Choroid plexus epithelial cell (primary cell): ENCODE measurements at regions not wholly inside any gene's neighbourhood (a gene's known extent, or its start where the extent isn't known, plus 50 kb on each side); places are given as distances from the start of the nearest gene placed in this dataset.
"Not testable (repeated sequence)": the region's sequence is repeated elsewhere in the genome, so short reads cannot be mapped to it uniquely, and the experiment has no call there.

ENCODE experiments used
- DNase-seq: peaks from one replicate; pipeline ENCODE4 v3.0.0-alpha.2; 2010; ENCODE audit warnings: low read depth
- H3K4me3 ChIP-seq: 2 replicates; pipeline ENCODE4 v1.5.1; 2011; ENCODE audit warnings: low read depth, mild to moderate bottlenecking, control low read depth, low read length, moderate library complexity
- TF ChIP-seq, protein P1 (sequence below): conservative IDR thresholded peaks from 2 replicates; pipeline ENCODE4 v1.5.1; 2011; ENCODE audit warnings: low read depth, mild to moderate bottlenecking, control low read depth, inconsistent platforms, low read length, moderate library complexity

DNA sequence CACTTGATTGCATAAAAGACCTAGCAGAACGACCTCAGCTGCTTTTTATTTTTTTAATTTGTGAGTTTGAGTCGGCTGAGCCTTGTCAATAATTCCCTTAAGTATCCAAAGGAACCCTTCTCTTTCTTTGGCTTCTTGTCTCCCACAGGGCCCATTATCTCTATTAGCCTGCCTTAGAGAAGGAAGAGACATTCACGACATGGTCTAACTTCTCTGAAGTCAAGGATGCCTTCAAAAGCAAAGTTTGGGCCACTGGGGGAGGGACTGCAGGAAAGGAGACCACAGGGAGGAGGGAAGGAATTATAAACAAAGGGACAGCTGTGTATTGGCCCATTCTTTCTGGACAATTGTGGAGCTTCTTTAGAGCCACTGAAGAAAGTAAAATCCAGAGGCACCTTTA lies 126.4 kb downstream of the BRMS1L start:
- TF ChIP-seq, protein P1, sequence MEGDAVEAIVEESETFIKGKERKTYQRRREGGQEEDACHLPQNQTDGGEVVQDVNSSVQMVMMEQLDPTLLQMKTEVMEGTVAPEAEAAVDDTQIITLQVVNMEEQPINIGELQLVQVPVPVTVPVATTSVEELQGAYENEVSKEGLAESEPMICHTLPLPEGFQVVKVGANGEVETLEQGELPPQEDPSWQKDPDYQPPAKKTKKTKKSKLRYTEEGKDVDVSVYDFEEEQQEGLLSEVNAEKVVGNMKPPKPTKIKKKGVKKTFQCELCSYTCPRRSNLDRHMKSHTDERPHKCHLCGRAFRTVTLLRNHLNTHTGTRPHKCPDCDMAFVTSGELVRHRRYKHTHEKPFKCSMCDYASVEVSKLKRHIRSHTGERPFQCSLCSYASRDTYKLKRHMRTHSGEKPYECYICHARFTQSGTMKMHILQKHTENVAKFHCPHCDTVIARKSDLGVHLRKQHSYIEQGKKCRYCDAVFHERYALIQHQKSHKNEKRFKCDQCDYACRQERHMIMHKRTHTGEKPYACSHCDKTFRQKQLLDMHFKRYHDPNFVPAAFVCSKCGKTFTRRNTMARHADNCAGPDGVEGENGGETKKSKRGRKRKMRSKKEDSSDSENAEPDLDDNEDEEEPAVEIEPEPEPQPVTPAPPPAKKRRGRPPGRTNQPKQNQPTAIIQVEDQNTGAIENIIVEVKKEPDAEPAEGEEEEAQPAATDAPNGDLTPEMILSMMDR = no peak
- no peak for DNase-seq
- no peak overlapping the region for H3K4me3 ChIP-seq

DNA sequence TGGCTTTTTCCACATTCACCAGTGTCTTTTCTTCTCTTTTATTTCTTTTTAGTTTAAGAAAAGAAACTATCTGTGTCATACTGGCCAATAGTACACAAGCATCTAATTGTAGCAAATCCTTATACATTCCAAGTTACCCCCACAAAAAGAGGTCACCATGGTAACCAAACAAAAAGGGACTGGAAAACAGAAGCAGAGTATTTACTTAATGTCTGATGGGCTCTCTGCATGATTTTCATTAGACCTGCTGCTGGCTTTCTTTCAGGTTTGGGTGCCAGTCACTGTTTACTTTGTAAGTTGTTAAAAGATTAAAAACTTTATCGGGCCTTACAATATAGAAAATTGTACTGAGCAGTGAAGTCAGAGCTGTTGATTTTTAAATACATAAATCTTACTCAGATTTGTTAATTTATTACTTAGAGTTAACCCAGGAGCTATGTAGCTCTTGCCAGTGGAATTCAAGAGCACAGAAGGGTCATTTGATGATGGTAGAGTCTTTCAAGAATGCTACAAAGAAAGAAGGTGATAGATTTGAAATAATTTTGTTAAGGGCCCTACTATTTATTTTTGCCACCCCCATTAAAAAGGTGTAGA lies 123.9 kb downstream of the BRMS1L start:
- DNase-seq = peak; percentile 2
- no peak overlapping the region for H3K4me3 ChIP-seq
- TF ChIP-seq, protein P1 = no peak

DNA sequence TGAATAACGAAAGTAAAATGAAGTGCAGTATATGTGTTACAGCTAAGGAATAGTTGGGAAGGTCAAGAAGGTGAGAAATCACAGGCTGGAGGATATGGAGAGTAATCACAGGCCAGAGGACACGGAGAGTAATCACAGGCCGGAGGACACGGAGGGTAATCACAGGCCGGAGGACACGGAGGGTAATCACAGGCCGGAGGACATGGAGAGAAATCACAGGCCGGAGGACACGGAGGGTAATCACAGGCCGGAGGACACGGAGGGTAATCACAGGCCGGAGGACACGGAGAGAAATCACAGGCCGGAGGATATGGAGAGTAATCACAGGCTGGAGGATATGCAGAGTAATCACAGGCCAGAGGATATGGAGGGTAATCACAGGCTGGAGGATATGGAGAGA lies 121.8 kb downstream of the BRMS1L start:
- DNase-seq, H3K4me3 ChIP-seq: not testable (repeated sequence)

DNA sequence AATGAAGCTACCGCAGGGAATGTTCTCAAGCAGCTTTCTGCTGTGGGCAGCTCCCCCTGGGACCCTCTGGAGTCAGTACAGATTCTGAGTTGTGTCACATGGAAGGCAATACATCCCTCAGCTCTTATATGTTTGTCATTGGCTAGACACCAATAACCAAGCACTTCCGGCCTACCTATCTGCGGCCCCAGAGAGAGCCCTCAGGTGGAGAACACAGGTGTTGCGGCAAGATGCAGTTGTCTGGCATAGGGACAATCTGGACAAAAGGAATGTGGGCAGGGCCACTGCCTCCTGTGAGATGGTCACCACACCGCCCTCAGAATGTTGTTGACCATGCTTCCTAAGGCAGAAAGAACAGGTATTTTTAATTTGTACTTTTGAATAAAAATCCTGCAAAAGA lies 118.7 kb downstream of the BRMS1L start:
- no peak for DNase-seq
- H3K4me3 ChIP-seq = no peak overlapping the region
- TF ChIP-seq, protein P1 = no peak

DNA sequence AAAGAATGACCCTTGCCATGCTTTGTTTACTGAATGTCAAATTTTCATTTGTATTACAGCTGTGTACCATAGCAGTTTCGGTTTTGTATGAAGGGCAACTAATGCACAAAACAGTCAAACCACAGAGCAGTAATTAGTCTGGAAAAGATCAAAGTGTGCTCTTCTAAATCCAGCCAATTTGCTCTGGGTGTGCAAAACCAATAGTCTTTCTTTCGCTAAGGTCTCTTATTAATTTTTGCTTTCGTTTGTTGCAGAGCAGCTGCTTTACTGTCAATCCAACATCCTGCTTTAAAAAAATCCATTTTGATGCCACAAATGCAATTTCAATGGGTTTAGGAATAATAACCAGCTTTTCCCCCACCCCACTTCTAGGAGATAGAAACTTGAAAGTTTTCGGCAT lies 114.2 kb downstream of the BRMS1L start:
- TF ChIP-seq, protein P1 = no peak
- H3K4me3 ChIP-seq = no peak overlapping the region
- no peak for DNase-seq

DNA sequence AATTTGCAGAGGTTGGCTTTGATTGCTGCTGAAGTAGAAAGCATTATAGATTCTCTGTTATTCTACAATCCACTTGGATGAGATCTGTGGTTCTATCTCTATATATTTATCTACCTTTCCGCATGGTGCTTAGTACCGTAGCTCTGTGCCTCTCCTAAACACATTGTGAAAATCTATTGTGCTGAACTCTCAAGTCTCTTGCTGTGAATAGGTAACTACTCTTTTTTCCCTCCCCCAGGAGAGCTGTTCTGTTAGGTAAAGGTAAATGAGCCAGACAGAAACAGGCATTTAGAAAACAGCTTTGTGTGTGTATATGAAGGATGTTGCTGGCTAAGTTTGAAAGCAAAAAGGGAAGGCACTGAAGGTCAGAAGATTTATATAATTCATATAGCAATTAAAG lies 112.6 kb downstream of the BRMS1L start:
- no peak overlapping the region for H3K4me3 ChIP-seq
- DNase-seq = no peak
- TF ChIP-seq, protein P1 = no peak

DNA sequence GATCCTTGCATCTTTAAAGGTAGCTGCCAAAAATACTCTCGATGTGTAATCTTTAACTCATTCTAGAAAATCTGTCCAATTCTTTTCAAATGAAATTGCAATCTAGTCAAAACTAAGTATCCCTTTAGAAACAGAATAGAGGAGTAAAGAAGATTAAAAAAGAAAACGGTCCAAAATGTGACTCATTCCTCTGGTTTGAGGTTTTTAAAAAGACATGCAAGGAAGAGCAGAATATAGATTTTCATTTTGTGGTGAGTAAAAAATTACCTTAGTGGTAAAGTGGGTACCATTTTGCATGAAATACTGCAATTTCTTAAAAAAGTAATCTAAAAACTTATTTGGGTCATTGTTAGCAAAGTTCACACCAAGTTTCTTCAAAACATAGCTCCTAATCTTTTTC lies 108.4 kb downstream of the BRMS1L start:
- TF ChIP-seq, protein P1 = no peak
- H3K4me3 ChIP-seq = no peak overlapping the region
- DNase-seq = no peak

DNA sequence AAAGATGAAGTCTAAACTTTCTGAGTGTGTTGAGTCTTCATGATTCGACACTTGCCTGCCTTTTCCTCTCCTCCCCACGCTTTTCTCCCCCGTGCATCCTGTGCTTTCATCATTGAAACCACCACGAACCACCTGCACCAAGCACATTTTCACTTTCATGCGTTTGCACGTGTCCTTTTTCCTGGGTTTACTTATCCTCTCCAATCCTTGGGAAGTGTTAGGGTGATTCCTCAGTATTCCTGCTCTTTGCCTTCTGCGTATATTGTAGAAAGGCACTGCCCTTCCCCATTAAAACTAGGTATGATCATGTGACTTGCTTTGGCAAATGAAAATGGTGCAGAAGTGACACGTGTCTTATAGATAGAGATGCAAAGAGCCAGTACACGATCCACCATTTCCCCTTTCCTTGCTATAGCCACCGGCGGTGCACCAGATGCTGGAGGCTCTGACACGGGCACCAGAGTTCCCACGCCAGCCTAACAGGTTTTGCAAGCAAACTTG lies 106.6 kb downstream of the BRMS1L start:
- DNase-seq = no peak
- H3K4me3 ChIP-seq = no peak overlapping the region
- TF ChIP-seq, protein P1 = no peak
